Stomach (tissue), 4 donors: ENCODE measurements at regions not wholly inside any gene's neighbourhood (a gene's known extent, or its start where the extent isn't known, plus 50 kb on each side); places are given as distances from the start of the nearest gene placed in this dataset.

Experiments
- CTCF ChIP-seq, 7 experiments: fragments of 450-650 bp in 4 of 7; fragments of 200-600 bp in 3 of 7; sonication (generic) in 3 of 7; IDR thresholded peaks; one replicate each; pipeline ENCODE4 v1.5.1; 2016 to 2019; ENCODE audit warnings: antibody characterized with exemption in 7 of 7, control low read depth in 2 of 7, mild to moderate bottlenecking in 1 of 7
- EP300 ChIP-seq: sonication (generic); formaldehyde crosslinking; IDR thresholded peaks from one replicate; pipeline ENCODE4 v1.6.1; 2017; ENCODE audit warnings: antibody characterized with exemption
- POLR2A ChIP-seq, 4 donors: fragments of 450-650 bp; IDR thresholded peaks; one replicate each; pipeline ENCODE4 v1.6.1; 2016; ENCODE audit warnings: antibody characterized with exemption in 4 of 4, control low read depth in 2 of 4, mild to moderate bottlenecking in 1 of 4, moderate library complexity in 1 of 4
- POLR2AphosphoS5 ChIP-seq, 3 donors: sonication (generic); formaldehyde crosslinking; IDR thresholded peaks; one replicate each; pipeline ENCODE4 v1.6.1; 2016; ENCODE audit warnings: antibody characterized with exemption in 3 of 3

- no peak for TF ChIP-seq POLR2AphosphoS5 (IDR thresholded peaks at IDR 0.05)
- no peak for TF ChIP-seq CTCF (IDR thresholded peaks at IDR 0.05)
- no peak for TF ChIP-seq EP300
- no peak for TF ChIP-seq POLR2A (IDR thresholded peaks at IDR 0.05)
These were observed 187.8 kb upstream of the LRFN2 start for GRCh38 chr6:40774932-40775331.
